Bronchial epithelial cell (primary cell): ENCODE measurements at regions not wholly inside any gene's neighbourhood (a gene's known extent, or its start where the extent isn't known, plus 50 kb on each side); places are given as distances from the start of the nearest gene placed in this dataset.

ENCODE experiments used
- DNase-seq: peaks from one replicate; pipeline ENCODE4 v3.0.0-alpha.2; 2010; ENCODE audit warnings: low read depth
- FAIRE-seq: peaks from 2 replicates; lab custom pipeline; 2011; peaks lifted over from hg19 to GRCh38; lab: Jason Lieb, UNC
- H3K27me3 ChIP-seq: 2 replicates; pipeline ENCODE4 v1.5.1; 2011; ENCODE audit warnings: low read length; ENCODE audit not compliant: control insufficient read depth, insufficient read depth
- H3K36me3 ChIP-seq: 2 replicates; pipeline ENCODE4 v1.5.1; 2011; ENCODE audit warnings: low read length; ENCODE audit not compliant: control insufficient read depth, insufficient read depth
- H3K4me3 ChIP-seq: 2 replicates; pipeline ENCODE4 v1.5.1; 2011; ENCODE audit warnings: mild to moderate bottlenecking, low read depth, low read length, control low read depth
- CTCF ChIP-seq: IDR thresholded peaks from 2 replicates; pipeline ENCODE4 v1.5.1; 2011; ENCODE audit warnings: mild to moderate bottlenecking, moderate library complexity, low read length, control low read depth, inconsistent platforms; ENCODE audit not compliant: insufficient read depth, severe bottlenecking

DNA sequence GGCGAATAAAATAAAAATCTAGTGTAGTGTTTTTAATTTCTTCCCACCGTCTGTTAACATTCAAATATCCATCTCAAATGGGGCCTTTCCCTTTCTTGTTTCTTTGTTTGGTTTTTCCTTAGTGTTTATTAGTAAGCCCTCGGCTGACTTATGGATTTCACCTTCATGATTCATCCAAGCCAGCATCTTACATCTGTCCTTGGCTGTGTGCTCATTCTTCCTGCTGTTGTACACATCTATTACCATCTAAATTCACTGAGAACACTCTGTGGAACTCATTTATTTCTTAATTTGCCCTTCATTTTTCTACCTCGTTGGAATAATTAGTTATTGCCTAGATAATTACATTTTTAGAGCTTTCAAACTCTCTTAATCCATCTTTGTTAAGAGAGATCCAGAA lies 84.9 kb downstream of the SPCS3 start:
- FAIRE-seq (no peak), DNase-seq (peak; percentile 77)
- Histone ChIP-seq H3K4me3 (no peak overlapping the region), H3K27me3 (no peaks in the 10 kb centered on the region), H3K36me3 (no peaks in the 10 kb centered on the region)
- TF ChIP-seq CTCF = no peak

GRCh38 chr4:176406297-176406696 lies 86.5 kb downstream of the SPCS3 start:
- Histone ChIP-seq H3K36me3 (no peaks in the 10 kb centered on the region), H3K27me3 (no peaks in the 10 kb centered on the region), H3K4me3 (no peak overlapping the region)
- no peak for FAIRE-seq
- no peak for DNase-seq
- TF ChIP-seq CTCF = no peak

- DNase-seq (no peak), FAIRE-seq (no peak)
- Histone ChIP-seq H3K27me3 (no peaks in the 10 kb centered on the region), H3K36me3 (no peaks in the 10 kb centered on the region), H3K4me3 (no peak overlapping the region)
- no peak for TF ChIP-seq CTCF
Observed at GRCh38 chr4:176406736-176407135, 87.0 kb downstream of the SPCS3 start.

- DNase-seq = no peak
- no peak overlapping the region for H3K4me3 ChIP-seq
- no peak for FAIRE-seq
- H3K27me3 ChIP-seq = no peaks in the 10 kb centered on the region
- no peaks in the 10 kb centered on the region for H3K36me3 ChIP-seq
- TF ChIP-seq CTCF = no peak
Observed at GRCh38 chr4:176409627-176410026, 89.9 kb downstream of the SPCS3 start.

- no peak for TF ChIP-seq CTCF
- no peaks in the 10 kb centered on the region for H3K36me3 ChIP-seq
- H3K4me3 ChIP-seq = no peak overlapping the region
- H3K27me3 ChIP-seq = no peaks in the 10 kb centered on the region
- DNase-seq (no peak), FAIRE-seq (no peak)
Observed at GRCh38 chr4:176413171-176413570, 93.4 kb downstream of the SPCS3 start.

GRCh38 chr4:176422001-176422400 lies 102.2 kb downstream of the SPCS3 start:
- no peaks in the 10 kb centered on the region for H3K27me3 ChIP-seq
- DNase-seq (peak; percentile 75), FAIRE-seq (no peak)

More at GRCh38 chr4:176422001-176422400, 102.2 kb downstream of the SPCS3 start:
- TF ChIP-seq CTCF = no peak
- H3K36me3 ChIP-seq = no peaks in the 10 kb centered on the region
- no peak overlapping the region for H3K4me3 ChIP-seq
